Tibial artery (tissue), 4 donors: ENCODE measurements at regions not wholly inside any gene's neighbourhood (a gene's known extent, or its start where the extent isn't known, plus 50 kb on each side); places are given as distances from the start of the nearest gene placed in this dataset.

Source experiments
- DNase-seq, 2 donors: peaks; one replicate each; pipeline ENCODE4 v3.0.0-alpha.2; 2019
- H3K27ac ChIP-seq, 2 donors: fragments of 200-600 bp; sonication (generic) in 1 of 2; 1 replicate in 1 of 2; 2 replicates in 1 of 2; pipeline ENCODE4 v1.5.1; 2018 to 2019; ENCODE audit warnings: mild to moderate bottlenecking in 1 of 2
- H3K27me3 ChIP-seq, 2 donors: fragments of 200-600 bp; sonication (generic) in 1 of 2; one replicate each; pipeline versions ENCODE4 v1.5.1 to v1.6.0; 2016 to 2019
- H3K36me3 ChIP-seq, 3 donors: fragments of 200-600 bp; sonication (generic) in 2 of 3; one replicate each; pipeline ENCODE4 v1.5.1; 2016 to 2019; ENCODE audit warnings: mild to moderate bottlenecking in 2 of 3
- H3K4me1 ChIP-seq, 4 donors: fragments of 200-600 bp; sonication (generic) in 2 of 4; 1 replicate in 3 of 4; 2 replicates in 1 of 4; pipeline ENCODE4 v1.5.1; 2016 to 2019
- H3K4me3 ChIP-seq, 2 donors: fragments of 200-600 bp; sonication (generic) in 1 of 2; 1 replicate in 1 of 2; 2 replicates in 1 of 2; pipeline ENCODE4 v1.5.1; 2018 to 2019; ENCODE audit warnings: mild to moderate bottlenecking in 2 of 2
- H3K9me3 ChIP-seq, 3 donors: fragments of 200-600 bp; sonication (generic) in 1 of 3; one replicate each; pipeline ENCODE4 v1.5.1; 2016 to 2019
- CTCF ChIP-seq, 2 experiments: fragments of 200-600 bp in 1 of 2; fragments of 450-650 bp in 1 of 2; IDR thresholded peaks; one replicate each; pipeline ENCODE4 v1.5.1; 2017 to 2019; ENCODE audit warnings: antibody characterized with exemption in 2 of 2, mild to moderate bottlenecking in 1 of 2, moderate library complexity in 1 of 2
- intact Hi-C: fragments of 100-400 bp; cut with DNase I; formaldehyde crosslinking; loops from one replicate; pipeline ENCODE4 v1.15.0; 2023; ENCODE audit warnings: low total_unique reads

DNA sequence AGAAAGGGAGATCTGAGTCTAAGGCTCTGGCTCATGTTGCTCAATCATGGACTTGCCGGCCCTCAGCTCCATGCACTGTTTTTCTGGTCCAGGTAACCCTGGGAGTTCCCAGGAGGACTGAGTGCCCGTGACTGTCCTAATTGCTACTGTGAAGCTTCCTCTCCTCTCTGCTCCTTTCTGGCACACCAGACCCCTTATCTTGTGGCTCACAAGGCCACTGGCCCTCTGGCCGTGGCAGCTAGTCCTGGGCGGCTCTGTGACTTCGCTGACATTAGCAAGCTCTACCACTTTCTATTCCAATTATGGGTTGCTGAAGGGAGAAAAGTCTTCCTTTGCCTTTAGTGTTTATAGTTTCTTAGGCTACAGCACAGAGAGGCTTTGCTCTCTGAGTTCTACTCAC lies 380.2 kb downstream of the RWDD3 start:
- no peak for TF ChIP-seq CTCF (IDR thresholded peaks at IDR 0.05)
- no peaks in the 10 kb centered on the region for H3K9me3 ChIP-seq
- H3K27ac ChIP-seq: no peak overlapping the region
- no peaks in the 10 kb centered on the region for H3K4me1 ChIP-seq
- H3K27me3 ChIP-seq: no peaks in the 10 kb centered on the region
- H3K4me3 ChIP-seq: no peak overlapping the region
- intact Hi-C loops: no loop called here
- no peaks in the 10 kb centered on the region for H3K36me3 ChIP-seq
- no peak for DNase-seq

- TF ChIP-seq CTCF (IDR thresholded peaks at IDR 0.05): no peak
- Histone ChIP-seq H3K4me1 (no peaks in the 10 kb centered on the region), H3K27ac (no peak overlapping the region), H3K27me3 (no peaks in the 10 kb centered on the region), H3K9me3 (no peaks in the 10 kb centered on the region), H3K4me3 (no peak overlapping the region), H3K36me3 (no peaks in the 10 kb centered on the region)
- no peak for DNase-seq
- intact Hi-C loops: no loop called here
These were observed 381.4 kb downstream of the RWDD3 start for GRCh38 chr1:95615421-95615820.

DNA sequence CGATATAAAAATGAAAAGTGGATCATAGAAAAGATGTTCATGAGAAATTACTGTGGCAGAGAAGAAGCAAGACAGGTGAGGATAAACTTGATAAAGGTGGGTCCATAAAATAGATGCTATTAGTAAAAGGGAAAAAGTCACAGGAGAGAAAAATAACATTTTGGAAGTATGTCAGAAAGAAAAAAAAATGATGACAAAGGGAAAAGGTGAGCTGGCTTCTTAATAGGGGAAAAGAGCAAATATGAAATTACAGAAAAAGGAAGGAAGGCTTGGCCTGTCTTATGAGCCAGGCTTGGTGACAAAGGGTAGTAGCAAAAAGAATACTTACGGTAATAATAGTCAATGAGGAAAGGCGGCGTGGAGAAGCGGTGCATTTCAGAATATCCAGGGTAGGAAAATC lies 386.1 kb downstream of the RWDD3 start:
- DNase-seq: no peak
- H3K27ac ChIP-seq: no peak overlapping the region
- no peaks in the 10 kb centered on the region for H3K9me3 ChIP-seq
- no peaks in the 10 kb centered on the region for H3K36me3 ChIP-seq
- TF ChIP-seq CTCF (IDR thresholded peaks at IDR 0.05): no peak
- intact Hi-C loops: no loop called here
- no peaks in the 10 kb centered on the region for H3K27me3 ChIP-seq
- H3K4me1 ChIP-seq: no peaks in the 10 kb centered on the region
- H3K4me3 ChIP-seq: no peak overlapping the region

GRCh38 chr1:95622609-95623008 lies 388.6 kb downstream of the RWDD3 start:
- DNase-seq: no peak
- intact Hi-C loops: no loop called here

DNA sequence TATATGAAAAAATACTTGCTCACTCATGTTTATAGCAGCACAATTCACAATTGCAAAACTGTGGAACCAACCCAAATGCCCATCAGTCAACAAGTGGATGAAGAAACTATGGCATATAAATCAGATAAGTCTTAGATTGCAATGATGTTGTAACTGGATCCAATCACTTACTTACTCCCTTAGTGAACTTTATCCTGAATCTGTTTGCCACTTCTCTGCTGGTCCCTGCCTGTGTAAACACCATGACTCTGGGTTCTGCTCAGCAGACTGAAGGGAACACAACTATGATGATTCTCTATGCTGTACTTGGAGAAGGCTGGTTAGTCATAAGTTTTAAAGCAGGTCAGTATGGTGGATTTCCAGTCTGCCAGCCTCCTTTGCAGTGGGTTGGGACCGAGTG lies 391.2 kb downstream of the RWDD3 start:
- H3K4me3 ChIP-seq: no peak overlapping the region
- no peak overlapping the region for H3K27ac ChIP-seq
- intact Hi-C loops: no loop called here
- H3K27me3 ChIP-seq: no peaks in the 10 kb centered on the region
- no peaks in the 10 kb centered on the region for H3K4me1 ChIP-seq
- DNase-seq: no peak
- H3K9me3 ChIP-seq: no peaks in the 10 kb centered on the region
- no peaks in the 10 kb centered on the region for H3K36me3 ChIP-seq
- TF ChIP-seq CTCF (IDR thresholded peaks at IDR 0.05): no peak

More at GRCh38 chr1:95622609-95623008, 388.6 kb downstream of the RWDD3 start:
- TF ChIP-seq CTCF (IDR thresholded peaks at IDR 0.05): no peak
- no peaks in the 10 kb centered on the region for H3K4me1 ChIP-seq
- H3K27ac ChIP-seq: no peak overlapping the region
- no peak overlapping the region for H3K4me3 ChIP-seq
- H3K27me3 ChIP-seq: no peaks in the 10 kb centered on the region
- H3K9me3 ChIP-seq: no peaks in the 10 kb centered on the region
- no peaks in the 10 kb centered on the region for H3K36me3 ChIP-seq

DNA sequence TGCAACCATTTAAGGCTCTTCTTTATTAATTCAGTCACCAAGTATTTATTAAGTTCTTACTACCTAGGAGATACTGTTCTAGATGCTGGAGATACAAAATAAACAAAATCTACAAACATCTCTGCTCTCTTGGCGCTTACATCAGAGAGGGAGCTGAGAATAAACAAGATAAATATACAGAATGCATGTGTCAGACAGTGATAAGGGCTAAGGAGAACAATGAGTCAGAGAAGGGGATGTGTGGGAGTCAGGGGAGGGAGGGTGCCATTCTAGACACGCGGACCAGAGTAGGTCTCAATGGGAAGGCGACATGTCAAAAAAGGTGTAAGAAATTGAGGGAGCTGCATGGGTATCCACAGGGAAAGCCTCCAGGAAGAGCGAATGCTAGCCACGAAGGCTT lies 393.2 kb downstream of the RWDD3 start:
- no peaks in the 10 kb centered on the region for H3K27me3 ChIP-seq
- no peaks in the 10 kb centered on the region for H3K36me3 ChIP-seq
- intact Hi-C loops: no loop called here
- TF ChIP-seq CTCF (IDR thresholded peaks at IDR 0.05): no peak
- no peak overlapping the region for H3K27ac ChIP-seq
- H3K4me1 ChIP-seq: no peaks in the 10 kb centered on the region
- H3K4me3 ChIP-seq: no peak overlapping the region
- H3K9me3 ChIP-seq: no peaks in the 10 kb centered on the region
- no peak for DNase-seq
